HL-60 (cell line): ENCODE measurements at regions not wholly inside any gene's neighbourhood (a gene's known extent, or its start where the extent isn't known, plus 50 kb on each side); places are given as distances from the start of the nearest gene placed in this dataset.

ENCODE experiments used
- DNase-seq, 2 experiments: peaks; one replicate each; pipeline ENCODE4 v3.0.0-alpha.2; 2010 to 2020; ENCODE audit warnings: low read depth in 1 of 2, low spot score in 1 of 2
- H3K27ac ChIP-seq: fragments of 250-450 bp; sonication (Bioruptor Pico); replicated peaks from 2 replicates; pipeline ENCODE4 v1.5.1; 2020; ENCODE audit warnings: mild to moderate bottlenecking, moderate library complexity
- H3K27me3 ChIP-seq: fragments of 250-450 bp; sonication (Bioruptor Pico); 2 replicates; pipeline ENCODE4 v1.5.1; 2021; ENCODE audit warnings: mild to moderate bottlenecking, moderate library complexity; ENCODE audit not compliant: insufficient read depth, poor library complexity, severe bottlenecking
- H3K4me3 ChIP-seq: replicated peaks from 2 replicates; pipeline ENCODE4 v1.5.1; 2011; ENCODE audit warnings: mild to moderate bottlenecking, control low read depth, low read length; ENCODE audit not compliant: insufficient read depth
- GABPA ChIP-seq: IDR thresholded peaks from 2 replicates; pipeline ENCODE4 v1.6.1; 2012; ENCODE audit warnings: low read depth
- POLR2AphosphoS5 ChIP-seq: IDR thresholded peaks from 2 replicates; pipeline ENCODE4 v1.6.1; 2012; ENCODE audit warnings: low read depth
- REST ChIP-seq: IDR thresholded peaks from 2 replicates; pipeline ENCODE4 v1.6.1; 2012; ENCODE audit warnings: low read depth; ENCODE audit not compliant: insufficient replicate concordance
- SPI1 ChIP-seq: IDR thresholded peaks from 2 replicates; pipeline ENCODE4 v1.6.1; 2012; ENCODE audit warnings: low read depth, mild to moderate bottlenecking, borderline replicate concordance
- TF ChIP-seq, protein P1 (sequence below): IDR thresholded peaks from one replicate; pipeline ENCODE4 v1.5.1; 2011; ENCODE audit warnings: low read length, control low read depth, inconsistent platforms; ENCODE audit not compliant: insufficient read depth

DNA sequence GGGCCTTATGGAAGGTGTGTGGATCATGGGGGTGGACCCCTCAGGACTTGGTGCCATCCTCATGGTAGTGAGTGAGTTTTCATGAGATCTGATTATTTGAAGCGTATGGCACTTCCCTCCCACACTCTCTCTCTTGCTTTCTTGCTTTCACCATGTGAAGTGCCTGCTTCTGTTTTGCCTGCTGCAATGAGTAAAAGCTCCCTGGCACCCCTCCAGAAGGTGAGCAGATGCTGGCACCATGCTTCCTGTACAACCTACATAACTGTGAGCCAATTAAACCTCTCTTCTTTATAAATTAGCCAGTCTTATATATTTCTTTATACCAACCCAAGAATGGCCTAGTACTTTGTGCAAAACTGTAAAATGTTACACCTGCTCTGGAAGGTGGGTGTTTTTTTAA is 396.8 kb upstream of the HS3ST5 start:
- H3K27ac ChIP-seq = no peak overlapping the region
- TF ChIP-seq SPI1 (no peak), REST (no peak), POLR2AphosphoS5 (no peak), GABPA (no peak)
- TF ChIP-seq, protein P1, sequence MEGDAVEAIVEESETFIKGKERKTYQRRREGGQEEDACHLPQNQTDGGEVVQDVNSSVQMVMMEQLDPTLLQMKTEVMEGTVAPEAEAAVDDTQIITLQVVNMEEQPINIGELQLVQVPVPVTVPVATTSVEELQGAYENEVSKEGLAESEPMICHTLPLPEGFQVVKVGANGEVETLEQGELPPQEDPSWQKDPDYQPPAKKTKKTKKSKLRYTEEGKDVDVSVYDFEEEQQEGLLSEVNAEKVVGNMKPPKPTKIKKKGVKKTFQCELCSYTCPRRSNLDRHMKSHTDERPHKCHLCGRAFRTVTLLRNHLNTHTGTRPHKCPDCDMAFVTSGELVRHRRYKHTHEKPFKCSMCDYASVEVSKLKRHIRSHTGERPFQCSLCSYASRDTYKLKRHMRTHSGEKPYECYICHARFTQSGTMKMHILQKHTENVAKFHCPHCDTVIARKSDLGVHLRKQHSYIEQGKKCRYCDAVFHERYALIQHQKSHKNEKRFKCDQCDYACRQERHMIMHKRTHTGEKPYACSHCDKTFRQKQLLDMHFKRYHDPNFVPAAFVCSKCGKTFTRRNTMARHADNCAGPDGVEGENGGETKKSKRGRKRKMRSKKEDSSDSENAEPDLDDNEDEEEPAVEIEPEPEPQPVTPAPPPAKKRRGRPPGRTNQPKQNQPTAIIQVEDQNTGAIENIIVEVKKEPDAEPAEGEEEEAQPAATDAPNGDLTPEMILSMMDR = no peak
- H3K27me3 ChIP-seq = no peaks in the 10 kb centered on the region
- no peak for DNase-seq
- no peak overlapping the region for H3K4me3 ChIP-seq

- Histone ChIP-seq H3K4me3 (no peak overlapping the region), H3K27me3 (no peaks in the 10 kb centered on the region), H3K27ac (no peak overlapping the region)
- no peak for DNase-seq
- TF ChIP-seq POLR2AphosphoS5 = no peak
- no peak for TF ChIP-seq SPI1
- TF ChIP-seq, protein P1 = no peak
- no peak for TF ChIP-seq REST
- no peak for TF ChIP-seq GABPA
Observed at GRCh38 chr6:114735025-114735735, 392.4 kb upstream of the HS3ST5 start.

DNA sequence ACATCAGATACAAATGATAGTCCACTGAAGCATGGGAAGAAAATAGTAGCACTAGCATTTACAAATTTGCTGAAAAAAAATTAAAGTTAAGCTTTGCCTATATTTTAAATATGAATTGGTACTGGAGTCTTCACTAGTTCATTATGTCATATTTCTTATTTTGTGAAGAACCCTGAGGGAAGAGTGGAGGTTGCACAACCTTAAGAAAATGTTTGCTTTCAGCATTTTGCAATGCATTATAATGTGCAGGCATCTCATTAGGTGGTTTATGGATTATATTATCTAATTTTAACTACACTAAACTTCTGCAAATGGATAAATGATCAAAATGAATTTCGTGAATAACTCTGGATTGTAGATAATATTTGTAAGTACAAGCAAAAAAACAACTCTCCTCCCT is 390.8 kb upstream of the HS3ST5 start:
- no peak overlapping the region for H3K4me3 ChIP-seq

More for the DNA sequence above, 390.8 kb upstream of the HS3ST5 start:
- H3K27me3 ChIP-seq = no peaks in the 10 kb centered on the region
- DNase-seq = no peak
- no peak overlapping the region for H3K27ac ChIP-seq
- TF ChIP-seq POLR2AphosphoS5 = no peak
- no peak for TF ChIP-seq GABPA
- no peak for TF ChIP-seq SPI1
- TF ChIP-seq, protein P1 = no peak
- no peak for TF ChIP-seq REST
